ENCODE measurements at regions not wholly inside any gene's neighbourhood (a gene's known extent, or its start where the extent isn't known, plus 50 kb on each side); places are given as distances from the start of the nearest gene placed in this dataset.

DNA sequence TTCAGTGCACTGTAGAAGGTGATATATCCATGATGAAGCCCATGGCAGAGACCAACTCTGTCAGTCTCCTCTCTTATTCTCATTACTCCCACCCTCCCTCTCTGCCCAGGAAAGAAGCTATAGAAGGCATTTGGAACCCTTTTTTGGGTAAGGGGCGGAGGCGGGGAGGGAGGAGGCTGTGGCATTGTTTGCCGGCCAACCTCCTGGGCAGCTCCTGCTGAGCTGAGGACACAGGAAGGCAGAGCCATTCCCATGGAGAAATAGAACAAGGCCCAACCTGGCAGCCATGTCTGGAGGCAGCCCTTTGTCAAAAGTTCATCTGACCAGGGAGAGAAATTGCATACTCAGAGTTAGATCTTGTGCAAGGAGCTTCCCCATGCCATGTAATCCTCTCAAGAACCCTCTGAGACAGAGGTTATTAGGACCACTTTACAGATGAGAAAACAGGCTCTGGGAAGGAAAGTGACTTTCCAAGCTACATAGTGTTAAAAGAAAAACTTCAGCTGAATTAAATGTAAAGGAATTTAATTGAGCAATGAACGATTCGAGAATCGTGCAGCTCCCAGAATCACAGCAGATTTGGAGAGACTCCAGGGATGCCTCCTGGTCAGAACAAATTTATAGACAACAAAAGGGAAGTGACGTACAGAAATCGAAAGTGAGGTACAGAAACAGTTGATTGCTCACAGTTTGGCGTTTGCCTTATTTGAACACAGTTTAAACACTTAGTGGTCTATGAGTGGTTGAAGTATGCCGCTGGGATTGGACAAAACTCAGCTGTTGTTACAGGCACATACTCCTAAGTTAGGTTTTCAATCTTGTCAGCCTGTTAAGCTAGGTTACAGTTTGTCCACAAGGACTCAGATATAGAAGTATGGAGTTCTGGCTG, 158.6 kb downstream of the MELK start:
- Histone ChIP-seq H3K79me2 (no peaks in the 10 kb centered on the region), H3K4me1 (ENCODE audit: insufficient read depth) (no peaks in the 10 kb centered on the region), H3K9me3 (ENCODE audit: low read depth) (no peaks in the 10 kb centered on the region), H3K9me2 (replicated peaks; ENCODE audit: insufficient read depth) (no peaks in the 10 kb centered on the region), H2AFZ (no peak overlapping the region), H3K4me2 (no peak overlapping the region), H3K27me3 (no peaks in the 10 kb centered on the region), H4K20me1 (ENCODE audit: insufficient read depth, poor library complexity, severe bottlenecking) (no peaks in the 10 kb centered on the region), H3K36me3 (replicated peaks; ENCODE audit: insufficient read depth, low read depth) (no peaks in the 10 kb centered on the region), H3K27ac (no peak overlapping the region), H3K4me3 (no peak overlapping the region)
- WGBS (ENCODE audit: low lambda C conversion rate, missing lambda C conversion rate) = 85% methylated on average over 10 of the region's 10 CpGs
- TF ChIP-seq EZH2 (IDR thresholded peaks at IDR 0.05; ENCODE audit: borderline replicate concordance) (no peak), EZH2phosphoT487 (IDR thresholded peaks at IDR 0.05; ENCODE audit: low read depth, severe bottlenecking, unreplicated experiment) (no peak)
- TF ChIP-seq, protein P1, sequence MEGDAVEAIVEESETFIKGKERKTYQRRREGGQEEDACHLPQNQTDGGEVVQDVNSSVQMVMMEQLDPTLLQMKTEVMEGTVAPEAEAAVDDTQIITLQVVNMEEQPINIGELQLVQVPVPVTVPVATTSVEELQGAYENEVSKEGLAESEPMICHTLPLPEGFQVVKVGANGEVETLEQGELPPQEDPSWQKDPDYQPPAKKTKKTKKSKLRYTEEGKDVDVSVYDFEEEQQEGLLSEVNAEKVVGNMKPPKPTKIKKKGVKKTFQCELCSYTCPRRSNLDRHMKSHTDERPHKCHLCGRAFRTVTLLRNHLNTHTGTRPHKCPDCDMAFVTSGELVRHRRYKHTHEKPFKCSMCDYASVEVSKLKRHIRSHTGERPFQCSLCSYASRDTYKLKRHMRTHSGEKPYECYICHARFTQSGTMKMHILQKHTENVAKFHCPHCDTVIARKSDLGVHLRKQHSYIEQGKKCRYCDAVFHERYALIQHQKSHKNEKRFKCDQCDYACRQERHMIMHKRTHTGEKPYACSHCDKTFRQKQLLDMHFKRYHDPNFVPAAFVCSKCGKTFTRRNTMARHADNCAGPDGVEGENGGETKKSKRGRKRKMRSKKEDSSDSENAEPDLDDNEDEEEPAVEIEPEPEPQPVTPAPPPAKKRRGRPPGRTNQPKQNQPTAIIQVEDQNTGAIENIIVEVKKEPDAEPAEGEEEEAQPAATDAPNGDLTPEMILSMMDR (IDR thresholded peaks at IDR 0.05; ENCODE audit: poor library complexity) = no peak
- DNase-seq (ENCODE audit: low spot score) = no peak

DNA sequence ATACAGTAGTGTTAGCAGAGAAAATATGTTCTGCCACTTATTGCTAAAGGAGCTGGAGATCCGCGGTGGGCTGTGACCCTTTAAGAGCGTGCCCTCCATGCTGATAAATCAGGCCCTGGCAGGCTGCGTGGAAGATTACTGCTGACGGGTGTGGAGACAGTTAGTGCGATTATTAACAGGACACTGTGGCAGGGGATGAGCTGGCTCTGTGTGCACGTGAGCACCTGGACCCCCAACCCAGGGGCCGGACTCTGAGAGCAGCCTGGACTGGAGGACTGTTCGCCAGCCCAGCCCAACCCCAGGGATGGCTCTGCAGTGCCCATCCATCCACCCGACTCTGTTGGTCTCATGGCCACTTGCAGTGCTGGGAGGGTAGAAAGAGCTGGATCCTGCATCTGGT, 162.0 kb downstream of the MELK start:
- WGBS (ENCODE audit: low lambda C conversion rate, missing lambda C conversion rate) = 78% methylated on average over 10 of the region's 10 CpGs
- H3K79me2 ChIP-seq = no peaks in the 10 kb centered on the region
- no peaks in the 10 kb centered on the region for H4K20me1 ChIP-seq (ENCODE audit: insufficient read depth, poor library complexity, severe bottlenecking)
- no peak overlapping the region for H3K27ac ChIP-seq
- no peak overlapping the region for H3K4me2 ChIP-seq
- TF ChIP-seq EZH2phosphoT487 (IDR thresholded peaks at IDR 0.05; ENCODE audit: low read depth, severe bottlenecking, unreplicated experiment) (no peak), EZH2 (IDR thresholded peaks at IDR 0.05; ENCODE audit: borderline replicate concordance) (no peak)
- TF ChIP-seq, protein P1 (IDR thresholded peaks at IDR 0.05; ENCODE audit: poor library complexity) = no peak
- no peak overlapping the region for H3K4me3 ChIP-seq
- no peaks in the 10 kb centered on the region for H3K9me2 ChIP-seq (replicated peaks; ENCODE audit: insufficient read depth)
- H3K36me3 ChIP-seq (replicated peaks; ENCODE audit: insufficient read depth, low read depth) = no peaks in the 10 kb centered on the region
- no peaks in the 10 kb centered on the region for H3K4me1 ChIP-seq (ENCODE audit: insufficient read depth)
- no peaks in the 10 kb centered on the region for H3K9me3 ChIP-seq (ENCODE audit: low read depth)
- no peak for DNase-seq (ENCODE audit: low spot score)
- H3K27me3 ChIP-seq = peaks cover 6% of the 10 kb centered on the region
- H2AFZ ChIP-seq = no peak overlapping the region

DNA sequence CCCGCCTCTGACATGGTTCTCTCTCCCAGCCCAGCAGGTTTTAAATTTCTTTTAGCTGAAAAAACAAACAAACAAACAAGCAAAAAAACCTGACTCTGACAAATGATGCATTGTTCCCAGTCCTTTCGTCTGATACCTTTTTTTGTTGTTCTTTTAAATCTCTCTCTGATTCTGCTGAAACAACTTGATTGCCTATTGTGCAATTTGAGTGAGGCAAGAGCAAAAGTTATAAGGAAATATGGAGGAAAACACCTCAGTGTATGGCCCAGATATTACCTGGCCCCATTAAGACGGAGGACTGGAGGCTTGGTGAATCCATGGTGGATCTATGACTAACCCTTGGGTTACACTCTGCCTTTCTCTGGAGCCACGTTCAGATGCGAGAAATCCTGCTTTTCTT, 164.0 kb downstream of the MELK start:
- no peaks in the 10 kb centered on the region for H3K9me3 ChIP-seq (ENCODE audit: low read depth)
- no peak overlapping the region for H3K4me3 ChIP-seq
- TF ChIP-seq EZH2 (IDR thresholded peaks at IDR 0.05; ENCODE audit: borderline replicate concordance) (no peak), EZH2phosphoT487 (IDR thresholded peaks at IDR 0.05; ENCODE audit: low read depth, severe bottlenecking, unreplicated experiment) (no peak)
- TF ChIP-seq, protein P1 (IDR thresholded peaks at IDR 0.05; ENCODE audit: poor library complexity) = no peak
- H3K27me3 ChIP-seq = peaks cover 12% of the 10 kb centered on the region
- no peak overlapping the region for H2AFZ ChIP-seq
- no peaks in the 10 kb centered on the region for H3K9me2 ChIP-seq (replicated peaks; ENCODE audit: insufficient read depth)
- DNase-seq (ENCODE audit: low spot score) = no peak
- WGBS (ENCODE audit: low lambda C conversion rate, missing lambda C conversion rate) = 83% methylated on average over 5 of the region's 5 CpGs
- H3K27ac ChIP-seq = no peak overlapping the region
- no peaks in the 10 kb centered on the region for H4K20me1 ChIP-seq (ENCODE audit: insufficient read depth, poor library complexity, severe bottlenecking)
- H3K4me1 ChIP-seq (ENCODE audit: insufficient read depth) = no peaks in the 10 kb centered on the region
- no peaks in the 10 kb centered on the region for H3K79me2 ChIP-seq
- no peak overlapping the region for H3K4me2 ChIP-seq
- no peaks in the 10 kb centered on the region for H3K36me3 ChIP-seq (replicated peaks; ENCODE audit: insufficient read depth, low read depth)

Data from hepatocyte (in vitro differentiated cells).